ENCODE measurements at regions not wholly inside any gene's neighbourhood (a gene's known extent, or its start where the extent isn't known, plus 50 kb on each side); places are given as distances from the start of the nearest gene placed in this dataset.

- DNase-seq (ENCODE audit: low spot score) (no peak), ATAC-seq (ENCODE audit: low FRiP score) (no peak)
- TF ChIP-seq, protein P1, sequence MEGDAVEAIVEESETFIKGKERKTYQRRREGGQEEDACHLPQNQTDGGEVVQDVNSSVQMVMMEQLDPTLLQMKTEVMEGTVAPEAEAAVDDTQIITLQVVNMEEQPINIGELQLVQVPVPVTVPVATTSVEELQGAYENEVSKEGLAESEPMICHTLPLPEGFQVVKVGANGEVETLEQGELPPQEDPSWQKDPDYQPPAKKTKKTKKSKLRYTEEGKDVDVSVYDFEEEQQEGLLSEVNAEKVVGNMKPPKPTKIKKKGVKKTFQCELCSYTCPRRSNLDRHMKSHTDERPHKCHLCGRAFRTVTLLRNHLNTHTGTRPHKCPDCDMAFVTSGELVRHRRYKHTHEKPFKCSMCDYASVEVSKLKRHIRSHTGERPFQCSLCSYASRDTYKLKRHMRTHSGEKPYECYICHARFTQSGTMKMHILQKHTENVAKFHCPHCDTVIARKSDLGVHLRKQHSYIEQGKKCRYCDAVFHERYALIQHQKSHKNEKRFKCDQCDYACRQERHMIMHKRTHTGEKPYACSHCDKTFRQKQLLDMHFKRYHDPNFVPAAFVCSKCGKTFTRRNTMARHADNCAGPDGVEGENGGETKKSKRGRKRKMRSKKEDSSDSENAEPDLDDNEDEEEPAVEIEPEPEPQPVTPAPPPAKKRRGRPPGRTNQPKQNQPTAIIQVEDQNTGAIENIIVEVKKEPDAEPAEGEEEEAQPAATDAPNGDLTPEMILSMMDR (IDR thresholded peaks at IDR 0.05) = no peak
Measured at GRCh38 chr1:60872426-60873054, 209.8 kb upstream of the NFIA start.

GRCh38 chr1:60870269-60870865 lies 212.0 kb upstream of the NFIA start:
- TF ChIP-seq, protein P1 (IDR thresholded peaks at IDR 0.05) = no peak
- ATAC-seq (ENCODE audit: low FRiP score) (no peak), DNase-seq (ENCODE audit: low spot score) (no peak)

DNA sequence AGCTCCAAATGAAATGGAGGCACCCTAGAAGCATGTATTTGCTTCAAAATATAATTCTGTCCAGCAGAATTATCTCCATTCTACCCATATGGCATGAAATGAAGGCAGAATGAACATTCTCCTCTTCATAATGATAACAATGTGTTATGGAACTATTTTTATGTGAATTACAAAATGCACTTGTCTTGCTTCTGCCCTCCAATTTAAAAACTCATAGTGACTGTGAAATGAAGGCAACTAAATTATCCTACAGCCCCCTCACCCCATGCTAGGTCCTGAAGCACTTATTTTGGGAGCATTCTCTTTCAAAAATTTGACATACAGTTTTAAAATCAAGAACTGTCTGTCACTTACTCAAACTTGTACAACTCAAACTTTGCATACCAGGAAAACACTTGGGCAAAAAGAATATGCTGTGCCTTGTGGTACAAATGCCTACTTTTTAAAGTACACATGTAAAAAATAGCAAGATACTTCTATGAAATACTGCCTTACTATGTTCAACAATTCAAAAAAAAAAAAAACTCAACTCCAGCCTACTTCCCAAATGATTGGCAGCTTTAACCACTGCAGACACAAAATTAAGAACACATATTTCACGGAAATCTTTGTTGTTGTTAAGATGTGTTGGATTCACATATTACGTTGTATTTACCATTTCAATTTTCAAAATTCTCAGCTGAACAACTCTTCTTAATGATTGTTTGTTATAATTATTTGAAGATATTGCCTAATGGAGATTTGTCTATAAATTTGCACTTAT lies 213.3 kb upstream of the NFIA start:
- ATAC-seq (ENCODE audit: low FRiP score) (no peak), DNase-seq (ENCODE audit: low spot score) (no peak)
- TF ChIP-seq, protein P1 (IDR thresholded peaks at IDR 0.05) = no peak

GRCh38 chr1:60867782-60868181 lies 214.6 kb upstream of the NFIA start:
- TF ChIP-seq, protein P1 (IDR thresholded peaks at IDR 0.05) = no peak
- DNase-seq (ENCODE audit: low spot score) (no peak), ATAC-seq (ENCODE audit: low FRiP score) (no peak)

GRCh38 chr1:60866917-60867531 lies 215.3 kb upstream of the NFIA start:
- no peak for DNase-seq (ENCODE audit: low spot score)
- no peak for ATAC-seq (ENCODE audit: low FRiP score)
- TF ChIP-seq, protein P1 (IDR thresholded peaks at IDR 0.05) = no peak

DNA sequence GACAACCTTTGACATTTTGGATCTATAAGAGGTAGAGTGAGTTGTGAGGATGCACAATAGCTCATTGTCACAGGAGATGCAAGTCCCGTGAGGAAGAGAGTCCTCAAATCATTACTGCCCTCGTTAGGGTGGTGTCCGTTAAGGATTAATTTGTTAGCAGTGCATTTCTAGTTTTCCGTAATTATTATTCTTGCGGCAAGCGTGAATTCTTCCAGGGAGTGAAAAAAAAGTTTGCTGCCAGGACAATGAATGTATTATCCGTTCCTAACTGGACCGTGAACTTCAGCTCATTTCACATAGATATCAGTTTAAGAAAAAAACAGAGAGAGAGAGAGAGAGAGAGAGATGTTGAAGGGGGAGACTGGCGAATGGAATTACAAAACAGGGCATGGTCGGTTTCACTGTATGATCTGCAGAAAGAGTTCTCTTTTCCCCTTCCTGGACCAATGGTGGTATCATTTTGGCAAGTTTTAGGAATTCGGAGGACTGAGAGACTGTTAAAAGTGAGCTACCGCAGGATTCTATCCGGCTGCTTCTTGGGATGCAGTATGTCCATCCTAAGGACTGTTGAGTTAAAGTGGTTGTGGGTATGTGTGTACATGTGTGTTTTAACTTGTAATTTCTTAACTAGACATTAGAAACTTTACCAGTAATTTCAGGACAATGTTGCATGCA lies 216.0 kb upstream of the NFIA start:
- ATAC-seq (ENCODE audit: low FRiP score) = no peak
- TF ChIP-seq, protein P1 (IDR thresholded peaks at IDR 0.05) = no peak
- no peak for DNase-seq (ENCODE audit: low spot score)
